WTC11 (cell line): ENCODE measurements at regions not wholly inside any gene's neighbourhood (a gene's known extent, or its start where the extent isn't known, plus 50 kb on each side); places are given as distances from the start of the nearest gene placed in this dataset.

Experiments
- ATAC-seq: fragments of 200-7000 bp; cut with Tn5 transposase; 2 replicates; pipeline ENCODE4 v1.10.0; 2021; ENCODE audit warnings: mild to moderate bottlenecking, moderate library complexity
- CTCF ChIA-PET: fragments of 300-600 bp; sonication (Branson Sonifier 250); formaldehyde crosslinking; loops from one replicate; lab custom pipeline; 2021; ENCODE audit warnings: antibody characterized with exemption; lab: Charles Lee
- POLR2A ChIA-PET: fragments of 350-600 bp; sonication (Branson Sonifier 250); formaldehyde crosslinking; loops from one replicate; lab custom pipeline; 2021; ENCODE audit warnings: antibody characterized with exemption; lab: Charles Lee
- DNase-seq: peaks from one replicate; pipeline ENCODE4 v3.0.0; 2021; ENCODE audit warnings: low spot score
- H3K27ac Mint-ChIP-seq: 2 replicates; pipeline ENCODE4 v1.8.0; 2021; ENCODE audit warnings: mixed read lengths
- H3K27me3 Mint-ChIP-seq: 2 replicates; pipeline ENCODE4 v1.8.0; 2021; ENCODE audit warnings: low read depth, mild to moderate bottlenecking, moderate library complexity, mixed read lengths
- H3K36me3 Mint-ChIP-seq: 2 replicates; pipeline ENCODE4 v1.8.0; 2021; ENCODE audit warnings: mixed read lengths
- H3K4me1 Mint-ChIP-seq: 2 replicates; pipeline ENCODE4 v1.8.0; 2022; ENCODE audit warnings: mixed read lengths
- H3K4me3 Mint-ChIP-seq: 2 replicates; pipeline ENCODE4 v1.8.0; 2021; ENCODE audit warnings: mild to moderate bottlenecking, moderate library complexity, mixed read lengths
- H3K9me3 Mint-ChIP-seq: 2 replicates; pipeline ENCODE4 v1.8.0; 2021; ENCODE audit warnings: mixed read lengths
- ATF2 ChIP-seq: sonication (generic); formaldehyde crosslinking; IDR thresholded peaks from 2 replicates; pipeline ENCODE4 v1.8.1; 2022; ENCODE audit warnings: low read depth, missing genetic modification reagents, borderline replicate concordance
- E2F1 ChIP-seq: sonication (generic); formaldehyde crosslinking; IDR thresholded peaks from 2 replicates; pipeline ENCODE4 v1.8.0; 2022; ENCODE audit warnings: mild to moderate bottlenecking, missing genetic modification reagents
- EMX1 ChIP-seq: fragments of 250-450 bp; sonication (Bioruptor Pico); IDR thresholded peaks from 2 replicates; pipeline ENCODE4 v1.8.0; 2021; ENCODE audit warnings: mild to moderate bottlenecking
- GABPB1 ChIP-seq: sonication (generic); formaldehyde crosslinking; IDR thresholded peaks from 2 replicates; pipeline ENCODE4 v1.8.1; 2023; ENCODE audit warnings: mild to moderate bottlenecking, missing genetic modification reagents
- GTF2I ChIP-seq: fragments of 250-450 bp; sonication (Bioruptor Pico); conservative IDR thresholded peaks from 2 replicates; pipeline ENCODE4 v1.4.0; 2021; ENCODE audit warnings: mild to moderate bottlenecking
- HMGA2 ChIP-seq: fragments of 250-450 bp; sonication (Bioruptor Pico); IDR thresholded peaks from 2 replicates; pipeline ENCODE4 v1.4.0; 2021; ENCODE audit warnings: mild to moderate bottlenecking, moderate library complexity
- MAX ChIP-seq: sonication (generic); formaldehyde crosslinking; IDR thresholded peaks from 2 replicates; pipeline ENCODE4 v1.8.0; 2022; ENCODE audit warnings: mild to moderate bottlenecking, missing genetic modification reagents
- MLX ChIP-seq: sonication (generic); formaldehyde crosslinking; IDR thresholded peaks from 2 replicates; pipeline ENCODE4 v1.8.1; 2023; ENCODE audit warnings: mild to moderate bottlenecking, missing genetic modification reagents, moderate library complexity
- NFYB ChIP-seq: sonication (generic); formaldehyde crosslinking; conservative IDR thresholded peaks from 2 replicates; pipeline ENCODE4 v1.8.0; 2022; ENCODE audit warnings: low read depth, missing genetic modification reagents
- NR3C1 ChIP-seq: sonication (generic); formaldehyde crosslinking; conservative IDR thresholded peaks from 2 replicates; pipeline ENCODE4 v1.8.1; 2023; ENCODE audit warnings: low read depth, mild to moderate bottlenecking, missing genetic modification reagents
- PRRX2 ChIP-seq: fragments of 250-450 bp; sonication (Bioruptor Pico); IDR thresholded peaks from 2 replicates; pipeline ENCODE4 v1.8.0; 2021; ENCODE audit warnings: mild to moderate bottlenecking
- SMAD4 ChIP-seq: sonication (generic); formaldehyde crosslinking; IDR thresholded peaks from 2 replicates; pipeline ENCODE4 v1.8.0; 2022; ENCODE audit warnings: mild to moderate bottlenecking, missing genetic modification reagents
- ZNF138 ChIP-seq: sonication (generic); formaldehyde crosslinking; conservative IDR thresholded peaks from 2 replicates; pipeline ENCODE4 v1.8.1; 2022; ENCODE audit warnings: mild to moderate bottlenecking, moderate library complexity, missing genetic modification reagents
- ZNF396 ChIP-seq: fragments of 250-450 bp; sonication (Bioruptor Pico); IDR thresholded peaks from 2 replicates; pipeline ENCODE4 v1.8.0; 2021; ENCODE audit warnings: mild to moderate bottlenecking, moderate library complexity, borderline replicate concordance
- ZNF512 ChIP-seq: sonication (generic); formaldehyde crosslinking; IDR thresholded peaks from 2 replicates; pipeline ENCODE4 v1.8.1; 2022; ENCODE audit warnings: missing genetic modification reagents, borderline replicate concordance
- TF ChIP-seq, protein P1 (sequence below): sonication (generic); formaldehyde crosslinking; IDR thresholded peaks from 2 replicates; pipeline ENCODE4 v1.8.1; 2022; ENCODE audit warnings: low read depth, mild to moderate bottlenecking, moderate library complexity, missing genetic modification reagents, borderline replicate concordance
- TF ChIP-seq, protein P2 (sequence below): sonication (generic); formaldehyde crosslinking; IDR thresholded peaks from 2 replicates; pipeline ENCODE4 v1.8.0; 2023; ENCODE audit warnings: missing genetic modification reagents
- TF ChIP-seq, protein P3 (sequence below): fragments of 250-450 bp; sonication (Bioruptor Pico); IDR thresholded peaks from 2 replicates; pipeline ENCODE4 v1.8.0; 2021; ENCODE audit warnings: mild to moderate bottlenecking
- TF ChIP-seq, protein P4 (sequence below): fragments of 200-600 bp; IDR thresholded peaks from 2 replicates; pipeline ENCODE4 v1.8.0; 2022; ENCODE audit warnings: antibody characterized with exemption
- TF ChIP-seq, protein P5 (sequence below): fragments of 250-450 bp; sonication (Bioruptor Pico); conservative IDR thresholded peaks from 2 replicates; pipeline ENCODE4 v1.9.0; 2021; ENCODE audit warnings: mild to moderate bottlenecking
- TF ChIP-seq, protein P6 (sequence below): fragments of 250-450 bp; sonication (Bioruptor Pico); IDR thresholded peaks from 2 replicates; pipeline ENCODE4 v1.9.0; 2021; ENCODE audit warnings: mild to moderate bottlenecking

DNA sequence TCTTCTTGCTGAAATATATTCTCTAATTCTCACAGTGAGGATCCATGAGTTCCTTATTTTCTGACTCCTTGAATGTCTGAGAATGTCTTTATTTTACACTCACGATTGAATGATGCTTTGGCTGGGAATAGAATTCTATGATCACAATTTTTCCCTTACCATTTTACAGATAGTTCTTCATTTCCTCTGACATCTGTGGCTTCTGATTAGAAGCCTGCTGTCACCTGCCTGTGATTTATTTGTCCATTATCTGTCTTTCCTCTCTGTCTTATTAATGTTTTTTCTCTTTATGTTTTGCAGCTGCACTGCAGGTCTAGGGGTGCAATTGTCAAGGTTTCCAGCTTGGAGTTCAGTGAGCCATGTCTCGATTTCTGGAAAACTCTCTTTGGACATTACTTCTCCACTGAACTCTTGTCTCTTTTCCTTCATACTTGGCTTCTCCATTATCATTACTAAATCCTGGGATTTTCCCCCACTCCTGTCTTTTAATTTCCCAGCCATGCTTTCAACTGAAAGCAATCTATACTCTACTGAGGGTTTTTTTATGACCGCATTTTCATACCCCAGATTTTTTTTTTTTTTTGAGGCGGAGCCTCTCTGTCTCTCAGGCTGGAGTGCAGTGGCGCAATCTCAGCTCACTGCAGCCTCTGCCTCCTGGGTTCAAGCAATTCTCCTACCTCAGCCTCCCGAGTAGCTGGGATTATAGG lies 85.8 kb upstream of the PRNP start:
- no peak for TF ChIP-seq NFYB (CRISPR knock-in tag)
- TF ChIP-seq ZNF396 (CRISPR knock-in tag): no peak
- TF ChIP-seq HMGA2: no peak
- TF ChIP-seq, protein P1, sequence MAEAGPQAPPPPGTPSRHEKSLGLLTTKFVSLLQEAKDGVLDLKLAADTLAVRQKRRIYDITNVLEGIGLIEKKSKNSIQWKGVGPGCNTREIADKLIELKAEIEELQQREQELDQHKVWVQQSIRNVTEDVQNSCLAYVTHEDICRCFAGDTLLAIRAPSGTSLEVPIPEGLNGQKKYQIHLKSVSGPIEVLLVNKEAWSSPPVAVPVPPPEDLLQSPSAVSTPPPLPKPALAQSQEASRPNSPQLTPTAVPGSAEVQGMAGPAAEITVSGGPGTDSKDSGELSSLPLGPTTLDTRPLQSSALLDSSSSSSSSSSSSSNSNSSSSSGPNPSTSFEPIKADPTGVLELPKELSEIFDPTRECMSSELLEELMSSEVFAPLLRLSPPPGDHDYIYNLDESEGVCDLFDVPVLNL (CRISPR knock-in tag): no peak
- no peak for TF ChIP-seq ZNF138 (CRISPR knock-in tag)
- TF ChIP-seq GABPB1: no peak
- TF ChIP-seq, protein P2, sequence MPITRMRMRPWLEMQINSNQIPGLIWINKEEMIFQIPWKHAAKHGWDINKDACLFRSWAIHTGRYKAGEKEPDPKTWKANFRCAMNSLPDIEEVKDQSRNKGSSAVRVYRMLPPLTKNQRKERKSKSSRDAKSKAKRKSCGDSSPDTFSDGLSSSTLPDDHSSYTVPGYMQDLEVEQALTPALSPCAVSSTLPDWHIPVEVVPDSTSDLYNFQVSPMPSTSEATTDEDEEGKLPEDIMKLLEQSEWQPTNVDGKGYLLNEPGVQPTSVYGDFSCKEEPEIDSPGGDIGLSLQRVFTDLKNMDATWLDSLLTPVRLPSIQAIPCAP (CRISPR knock-in tag): no peak
- TF ChIP-seq, protein P3, sequence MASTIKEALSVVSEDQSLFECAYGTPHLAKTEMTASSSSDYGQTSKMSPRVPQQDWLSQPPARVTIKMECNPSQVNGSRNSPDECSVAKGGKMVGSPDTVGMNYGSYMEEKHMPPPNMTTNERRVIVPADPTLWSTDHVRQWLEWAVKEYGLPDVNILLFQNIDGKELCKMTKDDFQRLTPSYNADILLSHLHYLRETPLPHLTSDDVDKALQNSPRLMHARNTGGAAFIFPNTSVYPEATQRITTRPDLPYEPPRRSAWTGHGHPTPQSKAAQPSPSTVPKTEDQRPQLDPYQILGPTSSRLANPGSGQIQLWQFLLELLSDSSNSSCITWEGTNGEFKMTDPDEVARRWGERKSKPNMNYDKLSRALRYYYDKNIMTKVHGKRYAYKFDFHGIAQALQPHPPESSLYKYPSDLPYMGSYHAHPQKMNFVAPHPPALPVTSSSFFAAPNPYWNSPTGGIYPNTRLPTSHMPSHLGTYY (CRISPR knock-in tag): no peak
- TF ChIP-seq SMAD4 (CRISPR knock-in tag): no peak
- TF ChIP-seq MAX (CRISPR knock-in tag): no peak
- TF ChIP-seq NR3C1 (CRISPR knock-in tag): no peak
- TF ChIP-seq GTF2I: no peak
- no peak for TF ChIP-seq E2F1 (CRISPR knock-in tag)
- no peak for TF ChIP-seq MLX (CRISPR knock-in tag)
- H3K4me3 Mint-ChIP-seq: no peak overlapping the region
- ATAC-seq: no peak
- no peaks in the 10 kb centered on the region for H3K36me3 Mint-ChIP-seq
- ChIA-PET POLR2A (no interaction called here), CTCF (no interaction called here)
- no peak for DNase-seq
- no peaks in the 10 kb centered on the region for H3K27me3 Mint-ChIP-seq
- no peak overlapping the region for H3K27ac Mint-ChIP-seq
- no peaks in the 10 kb centered on the region for H3K4me1 Mint-ChIP-seq
- H3K9me3 Mint-ChIP-seq: peaks cover 5% of the 10 kb centered on the region

GRCh38 chr20:4597215-4597614 lies 89.0 kb upstream of the PRNP start:
- POLR2A ChIA-PET: no interaction called here
- DNase-seq: no peak
- H3K27me3 Mint-ChIP-seq: peaks cover 8% of the 10 kb centered on the region
- peaks cover 5% of the 10 kb centered on the region for H3K9me3 Mint-ChIP-seq
- CTCF ChIA-PET: no interaction called here
- no peak for ATAC-seq
- no peaks in the 10 kb centered on the region for H3K36me3 Mint-ChIP-seq
- H3K4me1 Mint-ChIP-seq: peaks cover 4% of the 10 kb centered on the region
- H3K27ac Mint-ChIP-seq: no peak overlapping the region
- H3K4me3 Mint-ChIP-seq: no peak overlapping the region
- no peak for TF ChIP-seq ATF2
- TF ChIP-seq, protein P4, sequence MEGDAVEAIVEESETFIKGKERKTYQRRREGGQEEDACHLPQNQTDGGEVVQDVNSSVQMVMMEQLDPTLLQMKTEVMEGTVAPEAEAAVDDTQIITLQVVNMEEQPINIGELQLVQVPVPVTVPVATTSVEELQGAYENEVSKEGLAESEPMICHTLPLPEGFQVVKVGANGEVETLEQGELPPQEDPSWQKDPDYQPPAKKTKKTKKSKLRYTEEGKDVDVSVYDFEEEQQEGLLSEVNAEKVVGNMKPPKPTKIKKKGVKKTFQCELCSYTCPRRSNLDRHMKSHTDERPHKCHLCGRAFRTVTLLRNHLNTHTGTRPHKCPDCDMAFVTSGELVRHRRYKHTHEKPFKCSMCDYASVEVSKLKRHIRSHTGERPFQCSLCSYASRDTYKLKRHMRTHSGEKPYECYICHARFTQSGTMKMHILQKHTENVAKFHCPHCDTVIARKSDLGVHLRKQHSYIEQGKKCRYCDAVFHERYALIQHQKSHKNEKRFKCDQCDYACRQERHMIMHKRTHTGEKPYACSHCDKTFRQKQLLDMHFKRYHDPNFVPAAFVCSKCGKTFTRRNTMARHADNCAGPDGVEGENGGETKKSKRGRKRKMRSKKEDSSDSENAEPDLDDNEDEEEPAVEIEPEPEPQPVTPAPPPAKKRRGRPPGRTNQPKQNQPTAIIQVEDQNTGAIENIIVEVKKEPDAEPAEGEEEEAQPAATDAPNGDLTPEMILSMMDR: no peak
- TF ChIP-seq, protein P5, sequence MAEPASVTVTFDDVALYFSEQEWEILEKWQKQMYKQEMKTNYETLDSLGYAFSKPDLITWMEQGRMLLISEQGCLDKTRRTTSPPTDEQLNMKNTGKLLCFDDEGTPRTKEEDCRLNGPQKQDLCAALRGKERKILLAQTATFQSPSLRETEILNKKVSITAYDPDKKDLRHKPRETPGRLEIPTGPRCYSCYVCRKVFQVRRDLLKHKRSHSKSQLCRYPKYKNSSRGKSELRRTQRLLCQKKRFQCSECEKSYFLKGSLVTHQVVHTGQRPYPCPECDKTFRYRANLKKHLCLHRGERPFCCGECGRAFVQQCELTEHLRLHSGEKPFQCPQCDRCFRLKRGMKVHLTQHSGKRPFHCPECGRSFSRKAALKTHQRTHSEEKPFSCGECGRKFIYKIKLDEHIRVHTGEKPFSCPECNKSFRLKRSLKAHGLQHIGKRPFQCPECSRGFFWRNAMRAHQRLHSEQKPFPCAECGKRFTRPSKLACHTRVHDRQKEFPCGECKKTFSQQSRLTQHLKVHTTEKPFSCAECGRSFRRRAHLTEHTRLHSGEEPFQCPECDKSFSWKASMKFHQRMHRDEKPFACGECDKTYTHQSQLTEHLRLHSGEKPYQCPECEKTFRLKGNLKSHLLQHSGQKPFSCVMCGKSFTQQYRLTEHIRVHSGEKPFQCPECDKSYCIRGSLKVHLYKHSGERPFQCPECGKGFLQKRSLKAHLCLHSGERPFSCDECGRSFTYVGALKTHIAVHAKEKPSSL (CRISPR knock-in tag): no peak
- TF ChIP-seq ZNF138 (CRISPR knock-in tag): no peak
- TF ChIP-seq EMX1: no peak
- no peak for TF ChIP-seq PRRX2 (CRISPR knock-in tag)
- TF ChIP-seq ZNF512 (CRISPR knock-in tag): no peak
- TF ChIP-seq, protein P6, sequence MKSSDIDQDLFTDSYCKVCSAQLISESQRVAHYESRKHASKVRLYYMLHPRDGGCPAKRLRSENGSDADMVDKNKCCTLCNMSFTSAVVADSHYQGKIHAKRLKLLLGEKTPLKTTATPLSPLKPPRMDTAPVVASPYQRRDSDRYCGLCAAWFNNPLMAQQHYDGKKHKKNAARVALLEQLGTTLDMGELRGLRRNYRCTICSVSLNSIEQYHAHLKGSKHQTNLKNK (CRISPR knock-in tag): no peak
